ENCODE measurements at regions not wholly inside any gene's neighbourhood (a gene's known extent, or its start where the extent isn't known, plus 50 kb on each side); places are given as distances from the start of the nearest gene placed in this dataset.

- Histone ChIP-seq H3K23me2 (ENCODE audit: low read depth, low read length) (no peaks in the 10 kb centered on the region; the same call in 1 of the 2 replicates), H3K9me3 (ENCODE audit: insufficient read depth in 2 of 2, low read depth in 1 of 2, low read length in 1 of 2) (no peaks in the 10 kb centered on the region), H2BK15ac (ENCODE audit: low read length) (no peak overlapping the region), H3K27ac (ENCODE audit: low read depth, low read length) (no peak overlapping the region), H3K4me1 (replicated peaks in 1 of 4; ENCODE audit: control insufficient read depth in 3 of 4, insufficient read depth in 4 of 4, low read length in 3 of 4) (no peaks in the 10 kb centered on the region), H3K27me3 (replicated peaks in 1 of 4; ENCODE audit: control insufficient read depth in 3 of 4, extremely low read depth in 1 of 4, insufficient read depth in 3 of 4, low read length in 3 of 4) (no peaks in the 10 kb centered on the region), H2BK20ac (ENCODE audit: low read length) (no peak overlapping the region), H3K79me1 (ENCODE audit: low read depth, low read length) (no peaks in the 10 kb centered on the region), H3K23ac (ENCODE audit: insufficient read length) (no peak overlapping the region), H4K91ac (replicated peaks; ENCODE audit: insufficient read length, low read length) (no peak overlapping the region), H3K4ac (replicated peaks; ENCODE audit: insufficient read length, low read depth, low read length) (no peak overlapping the region), H4K20me1 (replicated peaks in 1 of 2; ENCODE audit: control insufficient read depth in 1 of 2, insufficient read depth in 2 of 2, low read length in 2 of 2) (no peaks in the 10 kb centered on the region), H3K4me3 (ENCODE audit: extremely low read depth in 1 of 4, insufficient read depth in 2 of 4, low read depth in 3 of 4, low read length in 4 of 4) (no peak overlapping the region), H2BK12ac (ENCODE audit: low read depth, low read length) (no peak overlapping the region), H3K18ac (ENCODE audit: extremely low read depth, low read length) (no peak overlapping the region), H4K8ac (ENCODE audit: extremely low read depth, insufficient read depth, low read length) (no peak overlapping the region), H3K9ac (replicated peaks in 1 of 4; ENCODE audit: extremely low read depth in 1 of 4, low read depth in 3 of 4, low read length in 3 of 4) (no peak overlapping the region), H2AK5ac (ENCODE audit: low read depth, low read length) (no peak overlapping the region), H4K5ac (ENCODE audit: insufficient read length, low read depth, low read length) (no peak overlapping the region), H2BK120ac (replicated peaks; ENCODE audit: low read depth, low read length) (no peak overlapping the region), H3K36me3 (ENCODE audit: control insufficient read depth in 2 of 4, insufficient read depth in 4 of 4, low read length in 3 of 4) (no peaks in the 10 kb centered on the region), H2BK5ac (ENCODE audit: low read depth, low read length) (no peak overlapping the region), H2AFZ (ENCODE audit: low read length) (no peak overlapping the region), H3K56ac (replicated peaks; ENCODE audit: insufficient read length, low read depth, low read length) (no peak overlapping the region), H3K4me2 (ENCODE audit: insufficient read depth in 1 of 2, low read depth in 2 of 2, low read length in 2 of 2) (no peak overlapping the region), H3K14ac (ENCODE audit: insufficient read length) (no peak overlapping the region), H3K79me2 (ENCODE audit: control insufficient read depth in 1 of 2, insufficient read depth in 2 of 2, low read length in 2 of 2) (no peaks in the 10 kb centered on the region)
- 92% methylated on average over 3 of the region's 3 CpGs; no CpG with 5 or more reads in 1 of the 2 experiments for WGBS, 2 experiments (ENCODE audit: extremely low coverage in 1 of 2, insufficient coverage in 1 of 2, insufficient read length in 1 of 2, insufficient replicate concordance in 2 of 2, low coverage in 1 of 2, low lambda C conversion rate in 2 of 2, missing lambda C conversion rate in 1 of 2)
- no peak for DNase-seq (ENCODE audit: low read depth in 1 of 2, low spot score in 2 of 2)
- ChIA-PET POLR2A (ENCODE audit: partially characterized antibody) (no interaction called here), CTCF (ENCODE audit: partially characterized antibody) (no interaction called here)
- no peak for FAIRE-seq
- no peak for TF ChIP-seq HDAC2 (IDR thresholded peaks at IDR 0.05; ENCODE audit: borderline replicate concordance in 1 of 2, low read depth in 2 of 2, low read length in 2 of 2)
Observed at GRCh38 chr10:43857931-43858315, 209.2 kb upstream of the ZNF32 start.

All from H1 (cell line).